Endothelial cell (in vitro differentiated cells): ENCODE measurements at regions not wholly inside any gene's neighbourhood (a gene's known extent, or its start where the extent isn't known, plus 50 kb on each side); places are given as distances from the start of the nearest gene placed in this dataset.

Source experiments
- DNase-seq: peaks from one replicate; pipeline ENCODE4 v3.0.0; 2021; ENCODE audit warnings: low spot score
- H3K27ac Mint-ChIP-seq: one replicate; pipeline ENCODE4 v1.8.0; 2021; ENCODE audit warnings: mixed read lengths, inconsistent platforms; ENCODE audit not compliant: unreplicated experiment
- H3K27me3 Mint-ChIP-seq: one replicate; pipeline ENCODE4 v1.8.0; 2021; ENCODE audit warnings: mild to moderate bottlenecking, moderate library complexity, mixed read lengths, inconsistent platforms; ENCODE audit not compliant: unreplicated experiment
- H3K36me3 Mint-ChIP-seq: one replicate; pipeline ENCODE4 v1.8.0; 2021; ENCODE audit warnings: mild to moderate bottlenecking, low read depth, mixed read lengths, inconsistent platforms; ENCODE audit not compliant: unreplicated experiment
- H3K4me1 Mint-ChIP-seq: one replicate; pipeline ENCODE4 v1.8.0; 2021; ENCODE audit warnings: mild to moderate bottlenecking, mixed read lengths, inconsistent platforms; ENCODE audit not compliant: unreplicated experiment
- H3K4me3 Mint-ChIP-seq: one replicate; pipeline ENCODE4 v1.8.0; 2021; ENCODE audit warnings: mild to moderate bottlenecking, mixed read lengths, inconsistent platforms; ENCODE audit not compliant: unreplicated experiment
- H3K9me3 Mint-ChIP-seq: one replicate; pipeline ENCODE4 v1.8.0; 2021; ENCODE audit warnings: mixed read lengths, inconsistent platforms; ENCODE audit not compliant: unreplicated experiment
- CTCF ChIP-seq: fragments of 200-600 bp; sonication (generic); IDR thresholded peaks from one replicate; pipeline ENCODE4 v1.5.0; 2021; ENCODE audit warnings: antibody characterized with exemption; ENCODE audit not compliant: unreplicated experiment

- no peak overlapping the region for H3K27ac Mint-ChIP-seq
- H3K36me3 Mint-ChIP-seq: no peaks in the 10 kb centered on the region
- no peaks in the 10 kb centered on the region for H3K9me3 Mint-ChIP-seq
- no peaks in the 10 kb centered on the region for H3K4me1 Mint-ChIP-seq
- no peak for DNase-seq
- TF ChIP-seq CTCF: no peak
- H3K27me3 Mint-ChIP-seq: peaks cover 1% of the 10 kb centered on the region
- no peak overlapping the region for H3K4me3 Mint-ChIP-seq
Measured at GRCh38 chr3:152710549-152710948, 124.4 kb upstream of the P2RY1 start.

- Mint-ChIP-seq H3K27ac (no peak overlapping the region), H3K27me3 (peaks cover 1% of the 10 kb centered on the region), H3K9me3 (no peaks in the 10 kb centered on the region), H3K4me1 (no peaks in the 10 kb centered on the region), H3K36me3 (no peaks in the 10 kb centered on the region), H3K4me3 (no peak overlapping the region)
- DNase-seq: no peak
- no peak for TF ChIP-seq CTCF
Measured at GRCh38 chr3:152713989-152714388, 120.9 kb upstream of the P2RY1 start.

GRCh38 chr3:152714507-152714906 lies 120.4 kb upstream of the P2RY1 start:
- Mint-ChIP-seq H3K27me3 (peaks cover 1% of the 10 kb centered on the region), H3K4me3 (no peak overlapping the region), H3K9me3 (no peaks in the 10 kb centered on the region), H3K36me3 (no peaks in the 10 kb centered on the region), H3K4me1 (no peaks in the 10 kb centered on the region), H3K27ac (no peak overlapping the region)
- no peak for TF ChIP-seq CTCF
- DNase-seq: no peak

GRCh38 chr3:152717252-152717651 lies 117.7 kb upstream of the P2RY1 start:
- peaks cover 9% of the 10 kb centered on the region for H3K4me1 Mint-ChIP-seq
- TF ChIP-seq CTCF: no peak
- H3K27me3 Mint-ChIP-seq: peaks cover 1% of the 10 kb centered on the region
- H3K27ac Mint-ChIP-seq: no peak overlapping the region
- no peaks in the 10 kb centered on the region for H3K9me3 Mint-ChIP-seq
- no peaks in the 10 kb centered on the region for H3K36me3 Mint-ChIP-seq
- no peak overlapping the region for H3K4me3 Mint-ChIP-seq
- DNase-seq: no peak

GRCh38 chr3:152718810-152719209 lies 116.1 kb upstream of the P2RY1 start:
- Mint-ChIP-seq H3K4me3 (no peak overlapping the region), H3K4me1 (peaks cover 9% of the 10 kb centered on the region), H3K27ac (no peak overlapping the region), H3K36me3 (no peaks in the 10 kb centered on the region), H3K27me3 (peaks cover 1% of the 10 kb centered on the region), H3K9me3 (no peaks in the 10 kb centered on the region)
- no peak for DNase-seq
- no peak for TF ChIP-seq CTCF
